ENCODE measurements at regions not wholly inside any gene's neighbourhood (a gene's known extent, or its start where the extent isn't known, plus 50 kb on each side); places are given as distances from the start of the nearest gene placed in this dataset.

GRCh38 chr2:103529798-103530502 is 768.1 kb downstream of the TMEM182 start:
- H3K4me3 ChIP-seq (ENCODE audit: low read depth, low read length) = no peak overlapping the region
- DNase-seq (ENCODE audit: low read depth, low spot score) = no peak
- TF ChIP-seq CTCF (IDR thresholded peaks at IDR 0.05; ENCODE audit: low read depth, low read length) = no peak
- in situ Hi-C loops (cut with HindIII; ENCODE audit: low sequenced_read_pairs) = no loop called here

- in situ Hi-C loops (cut with HindIII; ENCODE audit: low sequenced_read_pairs) = no loop called here
- no peak for DNase-seq (ENCODE audit: low read depth, low spot score)
- TF ChIP-seq CTCF (IDR thresholded peaks at IDR 0.05; ENCODE audit: low read depth, low read length) = no peak
- H3K4me3 ChIP-seq (ENCODE audit: low read depth, low read length) = no peak overlapping the region
Observed at GRCh38 chr2:103552775-103553174, 790.9 kb downstream of the TMEM182 start.

- TF ChIP-seq CTCF (IDR thresholded peaks at IDR 0.05; ENCODE audit: low read depth, low read length) = no peak
- no peak for DNase-seq (ENCODE audit: low read depth, low spot score)
- in situ Hi-C loops (cut with HindIII; ENCODE audit: low sequenced_read_pairs) = no loop called here
- H3K4me3 ChIP-seq (ENCODE audit: low read depth, low read length) = no peak overlapping the region
Observed at GRCh38 chr2:103594823-103595222, 833.0 kb downstream of the TMEM182 start.

GRCh38 chr2:103605071-103605780 is 843.4 kb downstream of the TMEM182 start:
- DNase-seq (ENCODE audit: low read depth, low spot score) = no peak
- in situ Hi-C loops (cut with HindIII; ENCODE audit: low sequenced_read_pairs) = no loop called here
- H3K4me3 ChIP-seq (ENCODE audit: low read depth, low read length) = no peak overlapping the region
- no peak for TF ChIP-seq CTCF (IDR thresholded peaks at IDR 0.05; ENCODE audit: low read depth, low read length)

GRCh38 chr2:103615611-103616105 is 853.8 kb downstream of the TMEM182 start:
- TF ChIP-seq CTCF (IDR thresholded peaks at IDR 0.05; ENCODE audit: low read depth, low read length) = no peak
- no peak for DNase-seq (ENCODE audit: low read depth, low spot score)
- no peak overlapping the region for H3K4me3 ChIP-seq (ENCODE audit: low read depth, low read length)
- in situ Hi-C loops (cut with HindIII; ENCODE audit: low sequenced_read_pairs) = no loop called here

GRCh38 chr2:103616891-103617290 is 855.1 kb downstream of the TMEM182 start:
- in situ Hi-C loops (cut with HindIII; ENCODE audit: low sequenced_read_pairs) = no loop called here
- no peak for DNase-seq (ENCODE audit: low read depth, low spot score)
- H3K4me3 ChIP-seq (ENCODE audit: low read depth, low read length) = no peak overlapping the region
- no peak for TF ChIP-seq CTCF (IDR thresholded peaks at IDR 0.05; ENCODE audit: low read depth, low read length)

All from astrocyte of the spinal cord (primary cell).